Upper lobe of right lung (tissue), 1 donor: ENCODE measurements at regions not wholly inside any gene's neighbourhood (a gene's known extent, or its start where the extent isn't known, plus 50 kb on each side); places are given as distances from the start of the nearest gene placed in this dataset.

ENCODE experiments used
- ATAC-seq: fragments of 200-7000 bp; cut with Tn5 transposase; one replicate; pipeline ENCODE4 v1.9.1; 2020; ENCODE audit warnings: mild to moderate bottlenecking, moderate library complexity
- DNase-seq: peaks from one replicate; pipeline ENCODE4 v3.0.0-alpha.2; 2020
- H3K27ac ChIP-seq: fragments of 200-600 bp; one replicate; pipeline ENCODE4 v1.8.0; 2022
- H3K27me3 ChIP-seq: fragments of 200-600 bp; one replicate; pipeline ENCODE4 v1.8.0; 2022; ENCODE audit warnings: mild to moderate bottlenecking
- H3K36me3 ChIP-seq: fragments of 200-600 bp; one replicate; pipeline ENCODE4 v1.8.0; 2022
- H3K4me1 ChIP-seq: fragments of 200-600 bp; one replicate; pipeline ENCODE4 v1.8.0; 2022
- H3K4me3 ChIP-seq: fragments of 200-600 bp; one replicate; pipeline ENCODE4 v1.8.0; 2022; ENCODE audit warnings: mild to moderate bottlenecking
- H3K9me3 ChIP-seq: fragments of 200-600 bp; one replicate; pipeline ENCODE4 v1.8.0; 2022
- intact Hi-C: fragments of 100-400 bp; cut with DNase I; formaldehyde crosslinking; loops from one replicate; pipeline ENCODE4 v1.11.0; 2022
- TF ChIP-seq, protein P1 (sequence below): fragments of 200-600 bp; IDR thresholded peaks from one replicate; pipeline ENCODE4 v1.8.0; 2022; ENCODE audit warnings: antibody characterized with exemption
- donor health status: DM: no; HTN: yes; CAD: no; lungs with severe emphysema.

DNA sequence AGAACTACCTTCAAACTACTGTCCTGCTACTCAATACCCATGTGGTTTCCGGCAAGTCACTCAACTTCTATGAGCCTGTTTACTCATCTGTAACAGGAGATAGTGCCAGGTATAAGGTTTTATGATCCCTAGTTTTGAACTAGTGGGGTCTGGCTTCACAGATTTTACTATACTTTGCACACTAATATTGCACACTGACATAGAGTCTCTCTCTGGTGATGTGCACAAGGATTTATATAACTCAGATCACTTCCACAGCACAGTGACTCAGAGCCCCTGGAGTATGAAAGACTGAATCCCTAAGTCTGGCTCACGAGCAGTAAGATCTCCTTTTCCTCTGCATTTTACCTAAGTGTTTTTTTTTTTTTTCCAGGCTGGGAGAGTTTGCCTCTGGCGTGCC, 69.7 kb upstream of the SLC38A2 start:
- DNase-seq (no peak), ATAC-seq (no peak)
- Histone ChIP-seq H3K9me3 (no peaks in the 10 kb centered on the region), H3K27me3 (no peaks in the 10 kb centered on the region), H3K4me1 (peaks cover 12% of the 10 kb centered on the region), H3K27ac (no peak overlapping the region), H3K36me3 (no peaks in the 10 kb centered on the region), H3K4me3 (no peak overlapping the region)
- TF ChIP-seq, protein P1, sequence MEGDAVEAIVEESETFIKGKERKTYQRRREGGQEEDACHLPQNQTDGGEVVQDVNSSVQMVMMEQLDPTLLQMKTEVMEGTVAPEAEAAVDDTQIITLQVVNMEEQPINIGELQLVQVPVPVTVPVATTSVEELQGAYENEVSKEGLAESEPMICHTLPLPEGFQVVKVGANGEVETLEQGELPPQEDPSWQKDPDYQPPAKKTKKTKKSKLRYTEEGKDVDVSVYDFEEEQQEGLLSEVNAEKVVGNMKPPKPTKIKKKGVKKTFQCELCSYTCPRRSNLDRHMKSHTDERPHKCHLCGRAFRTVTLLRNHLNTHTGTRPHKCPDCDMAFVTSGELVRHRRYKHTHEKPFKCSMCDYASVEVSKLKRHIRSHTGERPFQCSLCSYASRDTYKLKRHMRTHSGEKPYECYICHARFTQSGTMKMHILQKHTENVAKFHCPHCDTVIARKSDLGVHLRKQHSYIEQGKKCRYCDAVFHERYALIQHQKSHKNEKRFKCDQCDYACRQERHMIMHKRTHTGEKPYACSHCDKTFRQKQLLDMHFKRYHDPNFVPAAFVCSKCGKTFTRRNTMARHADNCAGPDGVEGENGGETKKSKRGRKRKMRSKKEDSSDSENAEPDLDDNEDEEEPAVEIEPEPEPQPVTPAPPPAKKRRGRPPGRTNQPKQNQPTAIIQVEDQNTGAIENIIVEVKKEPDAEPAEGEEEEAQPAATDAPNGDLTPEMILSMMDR, result no peak
- intact Hi-C loops, result no loop called here

DNA sequence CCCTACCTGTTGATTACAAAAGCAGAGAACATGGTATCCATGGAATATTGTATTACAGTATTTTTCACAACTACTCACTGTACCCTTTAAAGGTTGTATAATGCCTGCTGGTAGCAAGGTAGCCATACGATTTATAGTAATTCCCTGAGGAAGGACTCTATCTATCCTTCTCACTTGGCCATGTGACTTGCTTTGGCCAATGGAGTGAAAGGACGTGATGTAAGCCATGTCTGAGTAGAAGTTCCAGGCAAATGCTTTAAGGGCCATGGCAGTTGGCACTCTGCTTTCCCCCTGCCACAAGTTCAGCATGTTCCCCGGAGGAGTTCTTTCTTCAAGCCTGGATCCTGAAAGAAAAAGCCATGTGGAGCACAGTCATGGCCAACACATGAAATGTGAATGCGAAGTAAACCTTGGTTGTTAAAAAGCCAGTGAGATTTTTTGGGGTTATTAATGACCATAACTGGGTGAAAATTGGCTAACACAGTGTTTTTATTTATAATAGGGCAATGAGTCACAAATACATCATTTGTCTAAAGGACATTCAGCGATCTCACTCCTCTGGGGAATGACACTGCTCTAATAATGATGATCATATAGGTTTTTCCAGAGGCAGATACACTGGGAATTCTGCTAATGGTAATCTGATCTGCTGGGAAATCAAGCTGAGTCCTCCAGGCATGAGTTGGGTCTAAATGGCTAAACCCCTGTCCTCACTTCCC, 67.4 kb upstream of the SLC38A2 start:
- H3K4me3 ChIP-seq, result no peak overlapping the region
- no peak overlapping the region for H3K27ac ChIP-seq
- H3K36me3 ChIP-seq, result no peaks in the 10 kb centered on the region
- no peaks in the 10 kb centered on the region for H3K27me3 ChIP-seq
- TF ChIP-seq, protein P1, result no peak
- H3K4me1 ChIP-seq, result no peaks in the 10 kb centered on the region
- intact Hi-C loops, result no loop called here
- DNase-seq, result no peak
- H3K9me3 ChIP-seq, result no peaks in the 10 kb centered on the region
- ATAC-seq, result no peak

DNA sequence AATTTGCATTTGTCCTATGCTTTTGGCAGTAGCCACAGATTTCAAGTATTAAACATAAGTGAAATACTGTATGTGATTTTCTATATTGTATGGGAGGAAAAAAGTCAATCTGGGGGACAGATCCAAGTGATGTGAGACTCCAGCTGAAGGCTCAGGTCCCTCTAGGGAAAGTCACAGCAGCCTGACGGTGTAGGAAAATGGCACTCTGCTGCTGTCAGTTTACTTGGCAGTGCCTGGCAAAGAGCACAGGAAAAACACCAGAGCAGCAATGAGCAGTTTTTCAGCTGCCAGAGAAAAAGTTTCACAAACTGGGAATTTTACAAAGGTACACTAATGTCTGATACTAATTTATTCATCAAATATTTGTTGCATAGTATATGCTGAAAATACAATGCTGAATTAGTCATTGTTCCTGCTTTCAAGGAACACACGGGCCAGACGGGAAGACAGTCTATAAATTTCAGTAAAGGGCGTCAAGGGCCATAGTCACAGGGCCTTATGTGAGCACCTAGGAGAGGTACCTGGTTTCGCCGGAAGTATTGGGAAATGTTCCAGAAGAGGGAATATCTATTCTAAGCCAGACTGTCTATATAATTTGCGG, 66.2 kb upstream of the SLC38A2 start:
- DNase-seq, result no peak
- H3K4me1 ChIP-seq, result no peaks in the 10 kb centered on the region
- H3K36me3 ChIP-seq, result no peaks in the 10 kb centered on the region
- H3K9me3 ChIP-seq, result no peaks in the 10 kb centered on the region
- no peaks in the 10 kb centered on the region for H3K27me3 ChIP-seq
- TF ChIP-seq, protein P1, result no peak
- H3K4me3 ChIP-seq, result no peak overlapping the region
- H3K27ac ChIP-seq, result no peak overlapping the region
- intact Hi-C loops, result no loop called here
- ATAC-seq, result no peak

DNA sequence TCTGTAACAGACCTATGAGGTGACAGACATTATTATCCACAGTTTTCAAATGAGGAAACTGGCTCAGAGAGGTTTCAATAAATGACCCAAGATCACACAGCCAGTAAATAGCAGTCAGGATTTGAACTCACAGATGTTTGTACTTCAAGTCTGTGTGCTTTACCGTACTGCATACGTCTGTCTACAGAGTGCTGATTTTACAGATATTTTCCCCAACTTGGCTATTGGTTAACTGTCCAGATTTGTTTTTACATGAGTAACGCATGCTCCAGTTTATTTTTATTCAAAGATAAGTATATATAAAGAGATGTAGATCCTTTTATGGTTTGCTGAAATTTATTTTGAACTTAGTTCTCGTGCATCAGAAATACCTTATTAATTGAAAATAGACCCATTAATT, 65.7 kb upstream of the SLC38A2 start:
- Histone ChIP-seq H3K36me3 (no peaks in the 10 kb centered on the region), H3K27ac (no peak overlapping the region), H3K4me3 (no peak overlapping the region), H3K27me3 (no peaks in the 10 kb centered on the region), H3K4me1 (no peaks in the 10 kb centered on the region), H3K9me3 (no peaks in the 10 kb centered on the region)
- intact Hi-C loops, result no loop called here
- DNase-seq (no peak), ATAC-seq (no peak)
- TF ChIP-seq, protein P1, result no peak

DNA sequence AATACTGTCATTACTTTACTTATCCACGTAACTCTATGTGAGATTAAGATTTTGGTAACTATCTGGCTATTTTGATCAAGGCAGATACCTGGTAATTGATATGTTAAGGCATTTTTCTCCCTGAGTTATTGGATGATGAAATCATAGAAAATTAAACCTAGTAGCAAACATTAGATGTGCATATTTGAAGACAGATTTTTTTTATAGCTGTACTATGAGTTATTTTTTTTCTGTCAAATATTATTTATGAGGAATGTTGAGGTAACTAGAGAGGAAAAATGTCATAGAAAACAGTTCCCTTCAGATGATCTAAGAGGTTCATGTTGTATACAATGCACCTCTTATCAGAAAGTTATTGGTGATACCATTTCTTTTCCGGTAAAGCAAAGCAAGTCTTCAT, 64.9 kb upstream of the SLC38A2 start:
- Histone ChIP-seq H3K9me3 (no peaks in the 10 kb centered on the region), H3K27ac (no peak overlapping the region), H3K4me1 (no peaks in the 10 kb centered on the region), H3K36me3 (no peaks in the 10 kb centered on the region), H3K27me3 (no peaks in the 10 kb centered on the region), H3K4me3 (no peak overlapping the region)
- TF ChIP-seq, protein P1, result no peak
- DNase-seq, result no peak
- no peak for ATAC-seq
- intact Hi-C loops, result no loop called here
